ENCODE measurements at regions not wholly inside any gene's neighbourhood (a gene's known extent, or its start where the extent isn't known, plus 50 kb on each side); places are given as distances from the start of the nearest gene placed in this dataset.

DNA sequence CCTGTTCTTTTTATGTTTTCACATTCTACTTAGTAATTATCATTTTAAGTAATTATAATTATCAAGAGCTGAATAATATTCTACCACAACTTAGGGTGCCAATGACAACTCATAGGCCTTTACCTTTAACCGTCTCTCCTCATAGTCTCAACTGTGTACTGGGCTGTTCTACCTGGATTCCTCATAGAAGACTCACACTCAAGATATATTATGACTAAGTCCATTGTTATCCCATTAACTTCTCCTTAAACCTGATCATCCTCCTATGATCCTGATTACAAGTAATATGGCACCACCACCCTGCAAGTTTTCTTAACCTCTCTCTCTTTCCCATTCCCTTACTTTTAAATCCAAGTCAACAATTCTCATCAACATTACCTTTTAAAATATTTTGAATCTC lies 285.9 kb upstream of the VEPH1 start:
- POLR2A ChIA-PET = no interaction called here
- CTCF ChIA-PET (ENCODE audit: low intra/inter-chr PET ratio) = no interaction called here
- Histone ChIP-seq H3K9me1 (ENCODE audit: control insufficient read depth, insufficient read depth, low read length) (no peaks in the 10 kb centered on the region), H3K36me3 (ENCODE audit: control insufficient read depth, insufficient read depth, low read length) (no peaks in the 10 kb centered on the region), H3K4me2 (ENCODE audit: insufficient read depth, low read length) (no peak overlapping the region), H3K79me2 (ENCODE audit: control insufficient read depth, insufficient read depth, low read length) (no peaks in the 10 kb centered on the region), H3K27ac (ENCODE audit: extremely low read depth, low read depth, low read length) (no peak overlapping the region), H3K27me3 (ENCODE audit: control insufficient read depth in 2 of 2, insufficient read depth in 2 of 2, low read length in 2 of 2) (no peaks in the 10 kb centered on the region), H2AFZ (ENCODE audit: low read depth, low read length) (no peak overlapping the region), H3K9ac (ENCODE audit: insufficient read depth in 1 of 2, low read depth in 2 of 2, low read length in 2 of 2) (no peak overlapping the region), H3K4me3 (no peak overlapping the region), H3K9me3 (replicated peaks; ENCODE audit: control insufficient read depth, insufficient read depth, low read depth, low read length) (no peaks in the 10 kb centered on the region), H3K4me1 (replicated peaks in 1 of 2; ENCODE audit: control insufficient read depth in 2 of 2, insufficient read depth in 2 of 2, low read length in 2 of 2) (no peaks in the 10 kb centered on the region; a peak in 1 of 5 replicates), H4K20me1 (replicated peaks; ENCODE audit: control insufficient read depth, insufficient read depth, low read length) (no peaks in the 10 kb centered on the region)
- ATAC-seq = no peak
- 0% methylated on average over 1 of the region's 1 CpG for WGBS (ENCODE audit: insufficient coverage, low coverage, missing lambda C conversion rate)
- TF ChIP-seq RBM39 (optimal IDR thresholded peaks at IDR 0.05; ENCODE audit: low read depth, low read length) = no peak
- TF ChIP-seq ZFX (CRISPR knock-in tag; IDR thresholded peaks at IDR 0.05) = no peak
- no peak for TF ChIP-seq HDAC1 (IDR thresholded peaks at IDR 0.05)
- TF ChIP-seq ZNF431 (CRISPR knock-in tag; IDR thresholded peaks at IDR 0.05) = no peak
- TF ChIP-seq ZNF76 (CRISPR knock-in tag; IDR thresholded peaks at IDR 0.05; ENCODE audit: borderline replicate concordance) = no peak
- no peak for TF ChIP-seq PHTF2 (CRISPR knock-in tag; IDR thresholded peaks at IDR 0.05)
- TF ChIP-seq, protein P1, sequence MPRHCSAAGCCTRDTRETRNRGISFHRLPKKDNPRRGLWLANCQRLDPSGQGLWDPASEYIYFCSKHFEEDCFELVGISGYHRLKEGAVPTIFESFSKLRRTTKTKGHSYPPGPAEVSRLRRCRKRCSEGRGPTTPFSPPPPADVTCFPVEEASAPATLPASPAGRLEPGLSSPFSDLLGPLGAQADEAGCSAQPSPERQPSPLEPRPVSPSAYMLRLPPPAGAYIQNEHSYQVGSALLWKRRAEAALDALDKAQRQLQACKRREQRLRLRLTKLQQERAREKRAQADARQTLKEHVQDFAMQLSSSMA (CRISPR knock-in tag; IDR thresholded peaks at IDR 0.05) = no peak
- no peak for TF ChIP-seq ADNP (tag; IDR thresholded peaks at IDR 0.05)
- TF ChIP-seq, protein P2, sequence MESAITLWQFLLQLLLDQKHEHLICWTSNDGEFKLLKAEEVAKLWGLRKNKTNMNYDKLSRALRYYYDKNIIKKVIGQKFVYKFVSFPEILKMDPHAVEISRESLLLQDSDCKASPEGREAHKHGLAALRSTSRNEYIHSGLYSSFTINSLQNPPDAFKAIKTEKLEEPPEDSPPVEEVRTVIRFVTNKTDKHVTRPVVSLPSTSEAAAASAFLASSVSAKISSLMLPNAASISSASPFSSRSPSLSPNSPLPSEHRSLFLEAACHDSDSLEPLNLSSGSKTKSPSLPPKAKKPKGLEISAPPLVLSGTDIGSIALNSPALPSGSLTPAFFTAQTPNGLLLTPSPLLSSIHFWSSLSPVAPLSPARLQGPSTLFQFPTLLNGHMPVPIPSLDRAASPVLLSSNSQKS (CRISPR knock-in tag; IDR thresholded peaks at IDR 0.05) = no peak
- no peak for TF ChIP-seq SREBF2 (CRISPR knock-in tag; IDR thresholded peaks at IDR 0.05)
- no peak for TF ChIP-seq RNF2 (IDR thresholded peaks at IDR 0.05)
- TF ChIP-seq MTF1 (CRISPR knock-in tag; IDR thresholded peaks at IDR 0.05; ENCODE audit: borderline replicate concordance) = no peak
- TF ChIP-seq NUFIP1 (IDR thresholded peaks at IDR 0.05; ENCODE audit: partially characterized antibody) = no peak
- no peak for TF ChIP-seq ZNF253 (CRISPR knock-in tag; conservative IDR thresholded peaks at IDR 0.05)
- TF ChIP-seq ZNF184 (CRISPR knock-in tag; IDR thresholded peaks at IDR 0.05) = no peak
- TF ChIP-seq ZFP36 (IDR thresholded peaks at IDR 0.05; ENCODE audit: low read depth, low read length, partially characterized antibody) = no peak
- TF ChIP-seq, protein P3, sequence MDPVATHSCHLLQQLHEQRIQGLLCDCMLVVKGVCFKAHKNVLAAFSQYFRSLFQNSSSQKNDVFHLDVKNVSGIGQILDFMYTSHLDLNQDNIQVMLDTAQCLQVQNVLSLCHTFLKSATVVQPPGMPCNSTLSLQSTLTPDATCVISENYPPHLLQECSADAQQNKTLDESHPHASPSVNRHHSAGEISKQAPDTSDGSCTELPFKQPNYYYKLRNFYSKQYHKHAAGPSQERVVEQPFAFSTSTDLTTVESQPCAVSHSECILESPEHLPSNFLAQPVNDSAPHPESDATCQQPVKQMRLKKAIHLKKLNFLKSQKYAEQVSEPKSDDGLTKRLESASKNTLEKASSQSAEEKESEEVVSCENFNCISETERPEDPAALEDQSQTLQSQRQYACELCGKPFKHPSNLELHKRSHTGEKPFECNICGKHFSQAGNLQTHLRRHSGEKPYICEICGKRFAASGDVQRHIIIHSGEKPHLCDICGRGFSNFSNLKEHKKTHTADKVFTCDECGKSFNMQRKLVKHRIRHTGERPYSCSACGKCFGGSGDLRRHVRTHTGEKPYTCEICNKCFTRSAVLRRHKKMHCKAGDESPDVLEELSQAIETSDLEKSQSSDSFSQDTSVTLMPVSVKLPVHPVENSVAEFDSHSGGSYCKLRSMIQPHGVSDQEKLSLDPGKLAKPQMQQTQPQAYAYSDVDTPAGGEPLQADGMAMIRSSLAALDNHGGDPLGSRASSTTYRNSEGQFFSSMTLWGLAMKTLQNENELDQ (CRISPR knock-in tag; IDR thresholded peaks at IDR 0.05; ENCODE audit: borderline replicate concordance) = no peak
- BruUV-seq (replicated peaks) = no TSS peak
- intact Hi-C loops (cut with micrococcal nuclease) (no loop called here), in situ Hi-C loops (cut with MboI) (no loop called here)
- no peak for FAIRE-seq
- no peak for DNase-seq (ENCODE audit: extremely low read depth in 1 of 4, low spot score in 3 of 4)
